ENCODE measurements at regions not wholly inside any gene's neighbourhood (a gene's known extent, or its start where the extent isn't known, plus 50 kb on each side); places are given as distances from the start of the nearest gene placed in this dataset.

GRCh38 chr13:37456506-37456905 is 142.1 kb downstream of the POSTN start:
- no peaks in the 10 kb centered on the region for H3K4me1 ChIP-seq (replicated peaks; ENCODE audit: insufficient read depth)
- BruUV-seq (replicated peaks) = no TSS peak
- no peak for TF ChIP-seq EZH2 (IDR thresholded peaks at IDR 0.05; ENCODE audit: low read depth)
- TF ChIP-seq, protein P1, sequence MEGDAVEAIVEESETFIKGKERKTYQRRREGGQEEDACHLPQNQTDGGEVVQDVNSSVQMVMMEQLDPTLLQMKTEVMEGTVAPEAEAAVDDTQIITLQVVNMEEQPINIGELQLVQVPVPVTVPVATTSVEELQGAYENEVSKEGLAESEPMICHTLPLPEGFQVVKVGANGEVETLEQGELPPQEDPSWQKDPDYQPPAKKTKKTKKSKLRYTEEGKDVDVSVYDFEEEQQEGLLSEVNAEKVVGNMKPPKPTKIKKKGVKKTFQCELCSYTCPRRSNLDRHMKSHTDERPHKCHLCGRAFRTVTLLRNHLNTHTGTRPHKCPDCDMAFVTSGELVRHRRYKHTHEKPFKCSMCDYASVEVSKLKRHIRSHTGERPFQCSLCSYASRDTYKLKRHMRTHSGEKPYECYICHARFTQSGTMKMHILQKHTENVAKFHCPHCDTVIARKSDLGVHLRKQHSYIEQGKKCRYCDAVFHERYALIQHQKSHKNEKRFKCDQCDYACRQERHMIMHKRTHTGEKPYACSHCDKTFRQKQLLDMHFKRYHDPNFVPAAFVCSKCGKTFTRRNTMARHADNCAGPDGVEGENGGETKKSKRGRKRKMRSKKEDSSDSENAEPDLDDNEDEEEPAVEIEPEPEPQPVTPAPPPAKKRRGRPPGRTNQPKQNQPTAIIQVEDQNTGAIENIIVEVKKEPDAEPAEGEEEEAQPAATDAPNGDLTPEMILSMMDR (conservative IDR thresholded peaks at IDR 0.05) = no peak
- H2AFZ ChIP-seq = no peak overlapping the region
- no peak overlapping the region for H3K4me2 ChIP-seq
- no peak for DNase-seq
- no peaks in the 10 kb centered on the region for H3K9me2 ChIP-seq (ENCODE audit: insufficient read depth)
- no peak overlapping the region for H3K27ac ChIP-seq
- no peak overlapping the region for H3K4me3 ChIP-seq
- no peaks in the 10 kb centered on the region for H3F3A ChIP-seq (ENCODE audit: insufficient read depth, low read depth)
- no peaks in the 10 kb centered on the region for H3K27me3 ChIP-seq (ENCODE audit: insufficient read depth, low read depth)
- intact Hi-C loops (cut with micrococcal nuclease; ENCODE audit: unreplicated experiment) = no loop called here
- no peaks in the 10 kb centered on the region for H4K20me1 ChIP-seq (ENCODE audit: insufficient read depth)
- no peaks in the 10 kb centered on the region for H3K79me2 ChIP-seq (ENCODE audit: low read depth)
- H3K9me3 ChIP-seq (ENCODE audit: insufficient read depth, low read depth) = no peaks in the 10 kb centered on the region
- CTCF ChIA-PET = no interaction called here
- no peaks in the 10 kb centered on the region for H3K36me3 ChIP-seq (ENCODE audit: low read depth)
- POLR2A ChIA-PET (ENCODE audit: unreplicated experiment) = no interaction called here

DNA sequence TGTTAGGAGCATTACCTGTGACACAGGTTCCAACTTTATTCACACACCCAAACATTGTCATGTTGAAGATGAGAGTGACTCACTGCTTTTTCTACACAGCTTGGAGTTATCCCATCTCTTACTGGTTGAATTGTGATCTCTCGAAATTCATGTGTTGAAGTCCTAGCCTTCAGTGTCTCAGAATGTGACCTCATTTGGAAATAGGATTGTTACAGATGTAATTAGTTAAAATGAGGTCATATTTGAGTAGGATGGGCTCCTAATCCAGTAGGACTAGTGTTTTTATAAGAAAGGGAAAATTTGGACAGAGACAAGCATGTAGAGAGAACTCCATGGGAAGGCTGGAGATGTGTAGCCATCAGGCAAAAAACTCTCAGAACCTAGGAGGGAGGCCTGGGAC is 142.5 kb downstream of the POSTN start:
- TF ChIP-seq, protein P1 (conservative IDR thresholded peaks at IDR 0.05) = no peak
- no peak for TF ChIP-seq EZH2 (IDR thresholded peaks at IDR 0.05; ENCODE audit: low read depth)
- no peak overlapping the region for H2AFZ ChIP-seq
- no peaks in the 10 kb centered on the region for H3K27me3 ChIP-seq (ENCODE audit: insufficient read depth, low read depth)
- H4K20me1 ChIP-seq (ENCODE audit: insufficient read depth) = no peaks in the 10 kb centered on the region
- no peaks in the 10 kb centered on the region for H3F3A ChIP-seq (ENCODE audit: insufficient read depth, low read depth)
- DNase-seq = no peak
- H3K4me3 ChIP-seq = no peak overlapping the region
- H3K27ac ChIP-seq = no peak overlapping the region
- POLR2A ChIA-PET (ENCODE audit: unreplicated experiment) = no interaction called here
- H3K9me3 ChIP-seq (ENCODE audit: insufficient read depth, low read depth) = no peaks in the 10 kb centered on the region
- H3K4me1 ChIP-seq (replicated peaks; ENCODE audit: insufficient read depth) = no peaks in the 10 kb centered on the region
- CTCF ChIA-PET = no interaction called here
- BruUV-seq (replicated peaks) = no TSS peak
- intact Hi-C loops (cut with micrococcal nuclease; ENCODE audit: unreplicated experiment) = no loop called here
- H3K4me2 ChIP-seq = no peak overlapping the region
- no peaks in the 10 kb centered on the region for H3K9me2 ChIP-seq (ENCODE audit: insufficient read depth)
- H3K36me3 ChIP-seq (ENCODE audit: low read depth) = no peaks in the 10 kb centered on the region
- no peaks in the 10 kb centered on the region for H3K79me2 ChIP-seq (ENCODE audit: low read depth)

- no peaks in the 10 kb centered on the region for H3K9me3 ChIP-seq (ENCODE audit: insufficient read depth, low read depth)
- H3K4me2 ChIP-seq = no peak overlapping the region
- H3K4me1 ChIP-seq (replicated peaks; ENCODE audit: insufficient read depth) = no peaks in the 10 kb centered on the region
- no peaks in the 10 kb centered on the region for H3K9me2 ChIP-seq (ENCODE audit: insufficient read depth)
- intact Hi-C loops (cut with micrococcal nuclease; ENCODE audit: unreplicated experiment) = no loop called here
- H4K20me1 ChIP-seq (ENCODE audit: insufficient read depth) = no peaks in the 10 kb centered on the region
- no peaks in the 10 kb centered on the region for H3F3A ChIP-seq (ENCODE audit: insufficient read depth, low read depth)
- no peak overlapping the region for H2AFZ ChIP-seq
- H3K27me3 ChIP-seq (ENCODE audit: insufficient read depth, low read depth) = no peaks in the 10 kb centered on the region
- no peaks in the 10 kb centered on the region for H3K79me2 ChIP-seq (ENCODE audit: low read depth)
- no TSS peak for BruUV-seq (replicated peaks)
- DNase-seq = no peak
- no peak for TF ChIP-seq EZH2 (IDR thresholded peaks at IDR 0.05; ENCODE audit: low read depth)
- TF ChIP-seq, protein P1 (conservative IDR thresholded peaks at IDR 0.05) = no peak
- POLR2A ChIA-PET (ENCODE audit: unreplicated experiment) = no interaction called here
- H3K4me3 ChIP-seq = no peak overlapping the region
- CTCF ChIA-PET = no interaction called here
- H3K27ac ChIP-seq = no peak overlapping the region
- no peaks in the 10 kb centered on the region for H3K36me3 ChIP-seq (ENCODE audit: low read depth)
Measured at GRCh38 chr13:37453246-37453645, 145.3 kb downstream of the POSTN start.
